Embryonic facial prominence (tissue), 1 donor: ENCODE measurements at regions not wholly inside any gene's neighbourhood (a gene's known extent, or its start where the extent isn't known, plus 50 kb on each side); places are given as distances from the start of the nearest gene placed in this dataset.
"Not testable (repeated sequence)": the region's sequence is repeated elsewhere in the genome, so short reads cannot be mapped to it uniquely, and the experiment has no call there.

Experiments used
- DNase-seq: peaks from one replicate; pipeline ENCODE4 v3.0.0-alpha.2; 2016; ENCODE audit errors: extremely low spot score

DNA sequence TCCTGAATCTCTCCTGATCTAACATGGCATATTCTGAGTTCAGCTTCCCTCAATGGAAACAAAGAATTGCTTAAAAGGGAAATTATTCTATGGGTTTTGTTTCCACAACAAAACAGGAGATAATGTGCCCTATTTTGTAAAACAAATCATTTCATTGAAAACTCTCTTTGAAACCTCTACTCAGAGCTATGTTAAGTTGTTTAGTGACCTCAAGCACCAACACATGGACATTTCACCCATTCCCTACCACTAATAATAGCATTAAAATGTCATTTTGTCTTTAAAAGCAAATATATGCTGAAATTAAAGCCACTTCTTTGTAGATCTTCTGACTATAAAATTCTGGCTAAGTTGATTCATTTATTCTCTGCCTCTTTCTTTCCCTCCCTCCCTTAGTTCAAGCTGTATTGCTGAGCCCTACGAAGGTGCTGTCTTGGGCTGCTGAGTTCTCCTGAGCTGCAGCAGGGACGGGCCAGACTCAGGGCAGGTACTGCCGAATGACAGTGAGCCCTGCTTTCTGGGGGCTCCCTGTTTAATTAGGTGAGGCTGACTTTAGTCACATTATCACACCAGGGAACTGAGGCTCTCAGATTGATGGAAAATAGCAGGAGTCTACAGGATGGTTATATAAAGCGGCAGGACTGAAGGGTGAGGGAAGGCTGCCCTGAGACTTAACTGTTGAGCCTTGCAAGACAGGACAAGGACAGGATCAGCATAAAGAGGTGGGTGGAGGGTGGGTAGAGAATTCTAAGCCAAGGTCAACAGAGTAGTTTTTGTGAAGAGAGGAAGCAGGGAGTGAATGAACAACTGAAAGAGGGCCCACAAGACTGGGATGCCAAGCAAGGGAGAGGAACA lies 1685.1 kb downstream of the SPATA31A7 start:
- DNase-seq: peak; percentile 4

DNA sequence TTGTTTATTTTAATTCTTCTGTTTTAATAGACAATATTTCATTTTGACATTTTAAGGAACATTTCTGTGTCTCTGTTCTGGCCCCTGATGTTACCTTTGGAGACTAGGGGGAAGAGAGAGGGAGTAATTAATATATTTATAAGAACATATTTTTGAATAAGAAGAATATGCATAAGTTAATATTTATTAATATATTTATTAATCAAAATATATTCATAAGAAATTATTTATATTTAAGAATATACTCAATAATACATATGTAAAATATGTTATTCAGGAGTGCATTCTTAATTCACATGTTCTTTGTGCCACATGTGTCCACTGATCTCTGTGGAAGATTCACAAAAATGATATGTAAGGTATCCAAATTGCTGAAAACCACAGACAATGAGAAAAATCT lies 1687.7 kb downstream of the SPATA31A7 start:
- not testable (repeated sequence) for DNase-seq

DNA sequence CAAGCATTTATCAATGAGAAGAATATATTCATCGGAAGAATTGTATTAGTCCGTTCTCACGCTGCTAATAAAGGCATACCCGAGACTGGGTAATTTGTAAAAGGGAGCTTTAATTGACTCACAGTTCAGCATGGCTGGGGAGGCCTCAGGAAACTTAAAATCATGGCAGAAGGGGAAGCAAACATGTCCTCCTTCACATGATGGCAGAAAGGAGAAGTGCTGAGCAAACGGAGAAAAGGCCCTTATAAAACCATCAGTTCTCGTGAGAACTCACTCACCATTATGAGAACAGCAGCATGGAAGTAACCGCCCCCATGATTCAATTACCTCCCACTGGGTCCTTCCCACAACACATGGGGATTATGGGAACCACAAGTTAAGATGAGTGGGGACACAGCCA lies 1688.2 kb downstream of the SPATA31A7 start:
- not testable (repeated sequence) for DNase-seq

DNA sequence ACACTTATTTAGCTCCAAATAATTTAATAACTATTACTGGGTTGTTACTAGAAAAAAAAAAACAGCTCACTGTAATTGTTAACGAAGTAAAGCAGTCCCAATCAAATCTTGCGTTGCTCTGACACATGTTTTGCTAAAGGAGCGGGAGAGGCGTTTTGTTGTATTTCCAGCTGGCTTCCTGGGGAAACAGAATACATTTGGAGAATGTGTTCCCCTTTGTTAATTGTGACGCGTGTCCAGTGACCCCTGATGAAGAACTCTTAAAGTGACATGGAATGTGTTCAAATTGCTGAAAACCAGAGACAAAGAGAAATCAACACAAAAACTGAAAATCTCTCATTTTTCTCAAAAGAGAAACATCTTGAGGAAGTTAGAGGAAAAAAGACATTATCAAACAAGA lies 1690.6 kb downstream of the SPATA31A7 start:
- peak; percentile 5 for DNase-seq

DNA sequence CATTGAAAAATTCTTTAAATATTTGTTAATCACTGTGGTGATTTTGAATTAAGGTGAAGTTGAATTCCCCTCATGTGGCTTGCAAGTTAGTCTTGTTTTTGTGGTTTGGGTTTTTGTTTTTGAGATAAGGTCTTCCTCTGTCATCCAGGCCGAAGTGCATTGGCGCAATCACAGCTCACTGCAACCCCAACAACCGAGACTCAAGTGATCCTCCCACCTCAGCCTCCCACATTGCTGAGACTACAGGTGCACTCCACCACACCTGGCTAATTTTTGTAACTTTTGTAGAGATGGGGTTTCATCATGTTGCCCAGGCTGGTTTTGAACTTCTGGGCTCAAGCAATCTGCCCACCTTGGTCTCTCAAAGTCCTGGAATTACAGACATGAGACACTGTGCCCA lies 1691.1 kb downstream of the SPATA31A7 start:
- not testable (repeated sequence) for DNase-seq

DNA sequence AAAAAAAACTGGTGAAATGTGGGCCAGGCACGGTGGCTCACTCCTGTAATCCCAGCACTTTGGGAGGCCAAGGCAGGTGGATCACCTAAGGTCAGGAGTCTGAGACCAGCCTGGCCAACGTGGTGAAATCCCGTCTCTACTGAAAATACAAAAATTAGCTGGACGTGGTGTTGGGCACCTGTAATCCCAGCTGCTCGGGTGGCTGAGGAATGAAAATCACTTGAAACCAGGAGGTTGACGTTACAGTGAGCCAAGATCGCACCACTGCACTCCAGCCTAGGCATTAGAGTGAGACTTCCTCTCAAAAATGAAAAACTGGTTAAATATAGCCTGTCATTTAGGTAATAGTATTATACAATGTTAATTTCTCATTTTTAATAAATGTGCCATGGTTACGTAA lies 1692.0 kb downstream of the SPATA31A7 start:
- not testable (repeated sequence) for DNase-seq

DNA sequence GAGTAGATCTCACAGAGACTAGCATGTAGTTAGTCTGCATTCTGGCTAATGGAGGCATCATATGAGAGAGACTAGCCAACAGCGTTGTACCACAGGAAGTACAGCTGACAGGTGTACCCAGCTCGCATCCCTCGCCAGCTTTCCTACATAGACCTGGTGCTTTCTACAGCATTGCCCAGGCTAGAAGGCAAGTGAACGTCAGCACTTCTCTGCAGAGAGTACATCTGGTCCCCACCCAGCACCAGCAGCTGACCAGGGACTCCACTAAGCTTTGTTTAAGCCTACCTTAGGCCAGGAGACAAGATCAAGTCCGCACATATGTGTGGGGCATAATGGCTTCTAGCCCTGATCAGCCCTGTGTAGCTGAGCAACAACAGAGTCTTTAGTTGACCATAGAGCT lies 1692.9 kb downstream of the SPATA31A7 start:
- not testable (repeated sequence) for DNase-seq

DNA sequence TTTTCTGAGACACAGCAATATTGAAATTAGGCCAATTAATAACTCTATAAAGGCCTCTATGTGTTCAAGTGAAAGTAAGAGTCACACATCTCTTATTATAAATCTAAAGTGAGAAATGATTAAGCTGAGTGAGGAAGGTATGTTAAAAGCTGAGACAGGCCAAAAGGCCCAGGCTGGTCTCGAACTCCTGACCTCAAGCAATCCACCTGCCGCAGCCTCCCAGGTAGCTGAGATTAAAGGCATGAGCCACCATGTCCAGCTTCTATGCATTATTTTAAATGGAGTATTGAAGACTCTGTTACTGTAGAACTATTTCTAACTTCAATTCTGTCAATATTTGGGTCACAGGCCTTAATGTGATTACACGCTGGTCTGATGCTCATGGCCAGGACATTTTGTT lies 1706.9 kb downstream of the SPATA31A7 start:
- not testable (repeated sequence) for DNase-seq

DNA sequence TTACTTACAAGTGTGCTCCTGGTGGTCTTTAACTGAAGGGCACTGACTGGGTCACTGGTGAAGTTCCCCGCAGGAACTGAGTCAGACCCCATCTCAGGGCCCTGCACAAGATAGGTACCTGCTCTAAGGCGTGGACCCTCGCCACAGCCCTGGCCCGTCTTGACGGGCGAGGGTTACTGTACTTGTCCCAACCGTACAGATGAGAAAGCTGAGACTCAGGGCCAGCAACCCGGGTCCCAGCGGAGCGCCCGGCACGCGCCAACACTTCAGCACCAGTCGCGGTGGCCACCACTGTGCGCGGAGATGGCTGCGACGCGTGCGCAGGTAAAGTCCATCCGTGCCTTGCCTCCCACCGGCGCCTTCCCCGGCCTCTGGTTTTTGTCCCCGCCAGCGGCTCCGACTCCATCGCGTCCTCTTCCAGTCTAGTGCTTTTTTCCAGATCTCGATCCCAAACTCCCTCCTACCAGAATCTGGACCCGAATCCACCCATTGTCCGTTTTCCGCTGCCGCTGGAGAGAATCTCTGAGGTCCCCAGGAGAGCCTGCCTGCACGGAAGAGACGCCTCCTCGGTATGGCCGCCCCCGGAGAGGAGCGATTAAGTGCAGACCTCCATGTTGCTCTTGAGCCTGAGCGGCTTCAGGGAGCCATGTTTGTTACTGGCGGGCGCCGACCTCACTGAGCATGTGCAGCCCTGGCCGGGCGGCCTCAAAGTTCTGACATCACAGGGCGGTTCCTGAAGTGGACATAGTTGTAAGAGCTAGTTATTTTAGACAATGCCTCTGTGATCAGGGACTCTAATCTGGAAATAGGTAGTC lies 1707.8 kb downstream of the SPATA31A7 start:
- peak; percentile 6 for DNase-seq

DNA sequence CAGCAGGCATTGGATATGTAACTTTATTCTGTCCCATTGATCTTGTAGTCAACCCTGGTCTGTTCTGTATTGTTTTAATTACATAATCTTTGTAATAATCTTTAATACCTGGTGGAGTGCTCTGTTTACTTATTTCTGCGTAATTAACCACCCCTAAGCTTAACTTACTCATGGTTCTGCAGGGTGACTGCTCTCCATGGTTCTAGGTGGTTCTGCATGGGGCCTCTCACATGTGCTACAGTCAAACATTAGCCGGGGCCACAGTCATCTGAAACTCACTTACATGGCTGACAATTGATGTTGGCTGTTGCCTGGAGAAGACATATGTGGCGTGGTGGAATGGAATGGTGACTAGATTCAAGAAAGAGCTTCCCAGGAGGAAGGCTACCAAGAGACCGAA lies 1709.8 kb downstream of the SPATA31A7 start:
- not testable (repeated sequence) for DNase-seq

DNA sequence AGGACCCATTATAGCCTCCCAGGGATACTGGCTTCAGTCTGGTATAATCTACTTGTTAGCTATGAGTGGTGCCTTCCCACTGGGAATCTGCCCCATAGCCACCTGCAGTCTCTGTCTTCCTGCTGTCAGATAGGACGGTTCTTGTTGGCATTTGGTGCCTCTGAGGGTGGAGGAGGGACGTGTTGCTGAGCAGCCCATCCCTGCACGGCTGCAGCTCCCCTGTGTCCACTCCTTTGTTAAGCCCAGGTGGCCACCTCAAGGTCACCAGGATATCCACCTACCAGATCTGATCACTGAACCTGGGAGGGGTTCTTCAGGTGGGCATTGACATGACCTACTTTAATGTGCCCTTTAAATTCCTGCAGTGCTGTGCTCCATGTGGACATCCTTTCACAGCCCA lies 1714.2 kb downstream of the SPATA31A7 start:
- DNase-seq: peak; percentile 1

DNA sequence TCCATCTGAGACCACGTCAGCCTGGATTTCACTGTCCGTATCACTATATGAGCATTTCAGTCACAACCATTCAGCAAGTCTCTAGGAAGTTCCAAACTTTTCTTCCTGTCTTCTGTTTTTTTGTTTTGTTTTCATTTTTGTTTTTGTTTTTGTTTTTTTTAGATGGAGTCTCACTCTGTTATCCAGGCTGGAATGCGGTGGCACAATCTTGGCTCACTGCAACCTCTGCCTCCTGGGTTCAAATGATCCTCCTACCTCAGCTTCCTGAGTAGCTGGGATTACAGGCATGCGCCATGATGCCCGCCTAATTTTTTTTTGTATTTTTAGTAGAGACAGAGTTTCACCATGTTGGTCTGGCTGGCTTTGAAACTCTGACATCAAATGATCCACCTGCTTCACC lies 1715.9 kb downstream of the SPATA31A7 start:
- not testable (repeated sequence) for DNase-seq

DNA sequence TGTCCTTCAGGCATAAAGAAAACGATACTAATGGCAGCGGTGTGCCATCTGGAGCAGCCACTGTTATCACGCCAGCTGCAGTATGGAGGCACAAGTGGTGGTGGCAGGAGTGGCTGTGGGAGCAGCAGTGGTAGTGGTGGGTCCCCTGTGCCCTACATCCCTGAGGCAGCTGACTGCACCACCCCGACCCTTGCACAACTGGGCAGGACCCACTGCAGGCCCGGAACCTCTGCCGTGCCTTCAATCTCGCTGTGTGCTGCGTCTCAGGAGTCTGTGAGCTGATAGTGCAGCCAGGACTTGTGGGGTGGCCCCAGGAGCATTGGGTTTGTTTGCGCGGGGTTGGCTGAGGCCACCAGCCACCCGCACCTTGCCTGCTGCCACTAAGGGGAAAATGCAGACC lies 1718.0 kb downstream of the SPATA31A7 start:
- not testable (repeated sequence) for DNase-seq

DNA sequence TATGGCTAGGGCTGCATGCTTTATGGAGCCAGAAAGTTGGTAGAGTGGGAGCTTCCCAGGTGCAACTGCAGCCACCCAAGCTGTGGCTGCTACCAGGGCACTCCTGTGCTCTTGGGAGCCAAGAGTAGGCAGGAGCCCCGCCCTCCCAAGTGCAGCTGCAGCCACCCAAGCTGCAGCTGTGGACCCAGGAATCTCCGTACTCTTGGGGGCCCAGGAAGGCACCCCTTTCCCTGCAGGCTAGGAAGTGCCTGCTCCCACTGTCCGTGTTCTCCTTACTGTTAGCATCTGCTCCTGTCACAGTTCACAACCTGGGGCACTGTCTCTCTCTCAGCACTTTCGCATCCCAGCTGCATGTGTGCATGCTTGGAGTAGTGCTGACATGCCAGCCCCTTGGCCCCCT lies 1718.4 kb downstream of the SPATA31A7 start:
- not testable (repeated sequence) for DNase-seq

DNA sequence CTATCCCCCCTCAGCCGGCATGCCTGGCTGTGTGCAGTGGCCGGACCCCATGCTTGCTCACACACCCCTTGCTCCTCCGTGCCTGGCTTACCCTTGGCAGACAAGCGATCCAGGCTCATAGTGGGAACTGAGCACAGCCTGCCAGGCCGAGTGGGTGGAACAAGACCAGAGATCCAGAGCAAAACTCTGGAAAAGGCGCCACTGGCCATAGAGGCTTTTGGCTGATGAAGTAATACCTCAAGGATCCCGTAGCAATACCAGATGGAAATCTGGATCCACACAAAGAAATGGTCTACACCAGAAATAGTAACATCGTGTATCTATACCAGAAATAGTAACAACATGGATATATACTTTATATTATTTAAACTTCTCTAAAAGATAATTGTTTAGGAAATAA lies 1719.6 kb downstream of the SPATA31A7 start:
- DNase-seq: not testable (repeated sequence)

DNA sequence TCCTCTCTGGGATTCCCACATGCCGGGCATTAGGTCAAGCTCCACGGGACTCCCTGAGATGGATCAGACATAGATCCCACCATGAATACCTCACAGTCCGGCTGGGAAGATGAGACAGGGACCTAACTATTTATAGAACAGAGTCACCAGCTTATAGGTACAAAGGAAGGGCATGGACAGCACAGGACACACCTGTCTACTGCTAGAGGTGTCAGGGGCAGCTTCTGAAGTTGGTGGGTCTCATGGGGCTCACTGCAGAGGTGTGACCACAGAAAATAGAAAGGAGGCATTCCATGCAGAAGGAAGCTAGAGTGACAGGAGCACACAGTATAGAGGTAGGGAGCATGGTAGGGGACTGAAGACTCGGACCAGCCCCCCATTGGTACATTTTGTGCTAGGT lies 1722.4 kb downstream of the SPATA31A7 start:
- not testable (repeated sequence) for DNase-seq

DNA sequence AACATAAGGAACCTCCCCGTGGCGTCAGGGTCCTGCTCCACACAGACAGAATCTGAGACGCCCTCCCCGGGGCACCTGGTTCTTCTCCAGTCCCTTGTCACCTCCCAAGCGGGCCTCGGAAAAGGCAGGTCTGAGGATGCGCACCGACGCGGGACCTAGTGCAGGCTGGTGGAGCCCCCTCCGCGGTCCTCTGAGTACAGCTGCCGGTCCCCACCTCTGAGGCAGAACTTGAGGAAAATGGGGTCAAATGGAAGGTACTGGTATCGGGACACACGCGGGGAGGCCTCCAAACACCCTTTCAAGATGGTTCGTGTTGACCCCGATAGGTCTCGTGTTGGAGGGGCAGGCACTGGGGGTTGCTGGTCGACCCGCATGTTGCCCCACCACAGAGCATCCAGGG lies 1725.3 kb downstream of the SPATA31A7 start:
- DNase-seq: not testable (repeated sequence)

DNA sequence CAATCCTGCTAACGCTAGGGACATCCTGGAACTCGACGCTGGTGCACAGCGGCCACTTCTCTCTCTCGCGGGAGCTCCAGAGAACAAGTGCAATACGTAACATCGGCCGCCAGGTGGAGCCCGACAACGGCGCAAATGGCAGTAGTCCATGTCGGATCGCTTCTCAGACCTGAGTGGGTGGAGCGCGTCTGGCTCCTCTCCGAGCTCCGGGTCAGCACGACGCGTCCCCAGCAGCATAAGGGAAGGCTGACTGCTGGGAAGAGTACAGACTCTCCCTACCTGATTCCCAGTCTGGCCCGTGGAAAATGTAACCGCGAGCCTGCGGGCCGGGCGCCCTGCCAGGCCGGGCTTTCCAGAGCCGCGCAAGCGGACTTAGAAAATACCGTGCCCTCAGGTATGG lies 1725.8 kb downstream of the SPATA31A7 start:
- DNase-seq: not testable (repeated sequence)

DNA sequence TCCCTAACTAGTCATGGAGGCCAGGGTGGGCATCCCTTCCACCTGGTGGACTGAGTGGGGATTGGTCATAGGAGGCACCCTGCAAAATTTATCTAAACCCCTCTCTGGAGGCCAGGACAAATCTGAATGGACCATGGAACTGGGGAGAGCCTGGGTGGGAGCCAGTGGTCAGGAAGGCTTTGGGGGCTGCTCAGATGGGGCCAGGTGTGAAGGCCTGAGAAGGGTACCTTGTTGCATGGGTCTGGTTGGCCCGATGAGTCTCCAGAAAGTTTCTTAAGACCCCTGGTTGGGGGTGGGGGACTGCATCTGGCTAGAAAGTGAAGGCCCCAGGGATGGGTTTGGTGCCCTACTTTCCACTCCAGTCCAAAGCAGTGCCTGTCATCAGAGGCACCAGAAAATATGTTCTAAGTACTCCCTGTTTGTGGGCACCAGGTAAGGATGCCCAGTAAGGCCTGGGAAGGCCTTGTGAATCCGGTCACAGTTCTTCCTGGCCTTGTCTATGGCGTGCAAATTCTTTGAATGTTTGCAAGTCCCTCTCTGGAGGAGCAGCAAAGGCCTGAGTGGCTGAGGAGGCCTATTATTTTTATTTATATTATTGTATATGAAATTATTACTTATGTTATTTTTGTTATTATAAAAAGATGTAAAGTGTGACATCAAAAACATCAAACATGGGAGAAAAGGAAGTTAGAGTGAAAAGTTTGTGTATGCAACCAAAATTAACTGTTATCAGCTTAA lies 1729.0 kb downstream of the SPATA31A7 start:
- DNase-seq: not testable (repeated sequence)

DNA sequence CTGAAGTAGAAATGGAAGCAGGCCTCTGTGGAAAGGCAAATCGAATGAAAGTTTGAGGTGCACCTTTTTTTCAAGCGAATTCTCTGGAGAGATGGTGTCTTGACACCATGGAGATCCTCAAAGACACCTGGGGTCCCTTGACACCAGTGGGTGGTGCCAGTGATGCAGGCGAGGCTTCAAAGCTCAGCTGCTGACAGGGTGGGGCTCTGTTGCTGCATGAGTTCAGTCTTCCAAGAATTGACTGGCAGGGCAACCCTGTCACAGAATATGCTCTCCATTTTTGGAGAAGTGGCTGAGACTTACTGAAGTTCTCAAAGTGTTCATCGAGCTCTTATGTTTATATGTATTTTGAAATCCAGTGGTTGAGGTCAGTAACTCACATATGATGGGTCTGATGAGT lies 1741.6 kb downstream of the SPATA31A7 start:
- not testable (repeated sequence) for DNase-seq

DNA sequence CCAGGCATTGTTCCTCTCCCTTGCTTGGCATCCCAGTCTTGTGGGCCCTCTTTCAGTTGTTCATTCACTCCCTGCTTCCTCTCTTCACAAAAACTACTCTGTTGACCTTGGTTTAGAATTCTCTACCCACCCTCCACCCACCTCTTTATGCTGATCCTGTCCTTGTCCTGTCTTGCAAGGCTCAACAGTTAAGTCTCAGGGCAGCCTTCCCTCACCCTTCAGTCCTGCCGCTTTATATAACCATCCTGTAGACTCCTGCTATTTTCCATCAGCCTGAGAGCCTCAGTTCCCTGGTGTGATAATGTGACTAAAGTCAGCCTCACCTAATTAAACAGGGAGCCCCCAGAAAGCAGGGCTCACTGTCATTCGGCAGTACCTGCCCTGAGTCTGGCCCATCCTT lies 1763.0 kb downstream of the SPATA31A7 start:
- DNase-seq: not testable (repeated sequence)
